ENCODE measurements at regions not wholly inside any gene's neighbourhood (a gene's known extent, or its start where the extent isn't known, plus 50 kb on each side); places are given as distances from the start of the nearest gene placed in this dataset.

GRCh38 chr6:92887871-92888270 lies 531.5 kb downstream of the EPHA7 start:
- DNase-seq (ENCODE audit: extremely low read depth, insufficient read length): no peak
- Histone ChIP-seq H3K27me3 (replicated peaks; ENCODE audit: control insufficient read depth, insufficient read depth, low read length) (no peaks in the 10 kb centered on the region), H3K4me3 (replicated peaks; ENCODE audit: low read depth, low read length) (no peak overlapping the region), H3K36me3 (ENCODE audit: control insufficient read depth, insufficient read depth, low read length) (no peaks in the 10 kb centered on the region)
- TF ChIP-seq CTCF (IDR thresholded peaks at IDR 0.05; ENCODE audit: insufficient read depth, low read length, poor library complexity, severe bottlenecking): no peak

- Histone ChIP-seq H3K4me3 (replicated peaks; ENCODE audit: low read depth, low read length) (no peak overlapping the region), H3K36me3 (ENCODE audit: control insufficient read depth, insufficient read depth, low read length) (no peaks in the 10 kb centered on the region), H3K27me3 (replicated peaks; ENCODE audit: control insufficient read depth, insufficient read depth, low read length) (no peaks in the 10 kb centered on the region)
- no peak for DNase-seq (ENCODE audit: extremely low read depth, insufficient read length)
- no peak for TF ChIP-seq CTCF (IDR thresholded peaks at IDR 0.05; ENCODE audit: insufficient read depth, low read length, poor library complexity, severe bottlenecking)
These were observed 539.8 kb downstream of the EPHA7 start for GRCh38 chr6:92879526-92879925.

- Histone ChIP-seq H3K4me3 (replicated peaks; ENCODE audit: low read depth, low read length) (no peak overlapping the region), H3K27me3 (replicated peaks; ENCODE audit: control insufficient read depth, insufficient read depth, low read length) (no peaks in the 10 kb centered on the region), H3K36me3 (ENCODE audit: control insufficient read depth, insufficient read depth, low read length) (no peaks in the 10 kb centered on the region)
- no peak for DNase-seq (ENCODE audit: extremely low read depth, insufficient read length)
- no peak for TF ChIP-seq CTCF (IDR thresholded peaks at IDR 0.05; ENCODE audit: insufficient read depth, low read length, poor library complexity, severe bottlenecking)
These were observed 554.3 kb downstream of the EPHA7 start for GRCh38 chr6:92864966-92865555.

- DNase-seq (ENCODE audit: extremely low read depth, insufficient read length): no peak
- H3K36me3 ChIP-seq (ENCODE audit: control insufficient read depth, insufficient read depth, low read length): no peaks in the 10 kb centered on the region
- no peak overlapping the region for H3K4me3 ChIP-seq (replicated peaks; ENCODE audit: low read depth, low read length)
- no peaks in the 10 kb centered on the region for H3K27me3 ChIP-seq (replicated peaks; ENCODE audit: control insufficient read depth, insufficient read depth, low read length)
- TF ChIP-seq CTCF (IDR thresholded peaks at IDR 0.05; ENCODE audit: insufficient read depth, low read length, poor library complexity, severe bottlenecking): no peak
These were observed 569.7 kb downstream of the EPHA7 start for GRCh38 chr6:92849636-92850035.

GRCh38 chr6:92848901-92849300 lies 570.5 kb downstream of the EPHA7 start:
- no peak for TF ChIP-seq CTCF (IDR thresholded peaks at IDR 0.05; ENCODE audit: insufficient read depth, low read length, poor library complexity, severe bottlenecking)
- Histone ChIP-seq H3K27me3 (replicated peaks; ENCODE audit: control insufficient read depth, insufficient read depth, low read length) (no peaks in the 10 kb centered on the region), H3K36me3 (ENCODE audit: control insufficient read depth, insufficient read depth, low read length) (no peaks in the 10 kb centered on the region), H3K4me3 (replicated peaks; ENCODE audit: low read depth, low read length) (no peak overlapping the region)
- DNase-seq (ENCODE audit: extremely low read depth, insufficient read length): no peak

- TF ChIP-seq CTCF (IDR thresholded peaks at IDR 0.05; ENCODE audit: insufficient read depth, low read length, poor library complexity, severe bottlenecking): no peak
- Histone ChIP-seq H3K4me3 (replicated peaks; ENCODE audit: low read depth, low read length) (no peak overlapping the region), H3K27me3 (replicated peaks; ENCODE audit: control insufficient read depth, insufficient read depth, low read length) (no peaks in the 10 kb centered on the region), H3K36me3 (ENCODE audit: control insufficient read depth, insufficient read depth, low read length) (no peaks in the 10 kb centered on the region)
- DNase-seq (ENCODE audit: extremely low read depth, insufficient read length): no peak
These were observed 570.9 kb downstream of the EPHA7 start for GRCh38 chr6:92848459-92848858.
